ENCODE measurements at regions not wholly inside any gene's neighbourhood (a gene's known extent, or its start where the extent isn't known, plus 50 kb on each side); places are given as distances from the start of the nearest gene placed in this dataset.

DNA sequence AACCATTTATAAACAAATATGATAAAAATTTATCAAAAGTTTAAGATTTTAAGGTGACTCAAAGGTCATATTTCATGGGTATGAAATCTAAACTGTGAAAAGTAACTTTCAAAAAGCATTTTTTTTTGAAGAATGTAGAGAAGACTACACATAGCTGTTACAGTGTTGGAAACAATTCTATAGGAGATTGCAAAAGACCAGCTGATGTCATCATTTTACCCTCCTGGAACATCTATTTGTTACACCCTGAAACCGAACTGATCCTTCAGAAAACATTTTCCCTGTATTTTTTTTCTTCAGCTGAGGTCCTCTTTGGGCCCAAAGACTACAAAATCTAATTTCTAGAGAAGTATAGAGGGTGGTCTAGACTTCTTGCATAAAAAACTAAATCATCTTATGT is 297.5 kb upstream of the FERMT1 start:
- CTCF ChIA-PET (ENCODE audit: partially characterized antibody), result no interaction called here
- Histone ChIP-seq H3K9ac (replicated peaks in 1 of 4; ENCODE audit: extremely low read depth in 1 of 4, low read depth in 3 of 4, low read length in 3 of 4) (no peak overlapping the region), H4K91ac (replicated peaks; ENCODE audit: insufficient read length, low read length) (no peak overlapping the region), H2BK5ac (ENCODE audit: low read depth, low read length) (no peak overlapping the region), H3K4me1 (replicated peaks in 1 of 4; ENCODE audit: control insufficient read depth in 3 of 4, insufficient read depth in 4 of 4, low read length in 3 of 4) (no peaks in the 10 kb centered on the region), H3K23me2 (ENCODE audit: low read depth, low read length) (no peaks in the 10 kb centered on the region), H4K8ac (ENCODE audit: extremely low read depth, insufficient read depth, low read length) (no peak overlapping the region), H2AK5ac (ENCODE audit: low read depth, low read length) (no peak overlapping the region), H3K27ac (ENCODE audit: low read depth, low read length) (no peak overlapping the region), H3K18ac (ENCODE audit: extremely low read depth, low read length) (no peak overlapping the region), H4K20me1 (replicated peaks in 1 of 2; ENCODE audit: control insufficient read depth in 1 of 2, insufficient read depth in 2 of 2, low read length in 2 of 2) (no peaks in the 10 kb centered on the region), H3K79me2 (ENCODE audit: control insufficient read depth in 1 of 2, insufficient read depth in 2 of 2, low read length in 2 of 2) (no peaks in the 10 kb centered on the region), H3K36me3 (ENCODE audit: control insufficient read depth in 2 of 4, insufficient read depth in 4 of 4, low read length in 3 of 4) (no peaks in the 10 kb centered on the region), H3K23ac (ENCODE audit: insufficient read length) (no peak overlapping the region), H3K9me3 (ENCODE audit: insufficient read depth in 2 of 2, low read depth in 1 of 2, low read length in 1 of 2) (no peaks in the 10 kb centered on the region), H3K27me3 (replicated peaks in 1 of 4; ENCODE audit: control insufficient read depth in 3 of 4, extremely low read depth in 1 of 4, insufficient read depth in 3 of 4, low read length in 3 of 4) (no peaks in the 10 kb centered on the region), H2AFZ (ENCODE audit: low read length) (no peak overlapping the region), H2BK20ac (ENCODE audit: low read length) (no peak overlapping the region), H3K4ac (replicated peaks; ENCODE audit: insufficient read length, low read depth, low read length) (no peak overlapping the region), H3K14ac (ENCODE audit: insufficient read length) (no peak overlapping the region), H3K4me2 (ENCODE audit: insufficient read depth in 1 of 2, low read depth in 2 of 2, low read length in 2 of 2) (no peak overlapping the region), H2BK120ac (replicated peaks; ENCODE audit: low read depth, low read length) (no peak overlapping the region), H3K79me1 (ENCODE audit: low read depth, low read length) (no peaks in the 10 kb centered on the region), H2BK15ac (ENCODE audit: low read length) (no peak overlapping the region), H3K56ac (replicated peaks; ENCODE audit: insufficient read length, low read depth, low read length) (no peak overlapping the region), H2BK12ac (ENCODE audit: low read depth, low read length) (no peak overlapping the region), H3K4me3 (ENCODE audit: extremely low read depth in 1 of 4, insufficient read depth in 2 of 4, low read depth in 3 of 4, low read length in 4 of 4) (no peak overlapping the region), H4K5ac (ENCODE audit: insufficient read length, low read depth, low read length) (no peak overlapping the region)
- TF ChIP-seq SIN3A (conservative IDR thresholded peaks at IDR 0.05 in 1 of 2, IDR thresholded peaks at IDR 0.05 in 1 of 2; ENCODE audit: low read depth in 1 of 2, low read length in 2 of 2) (no peak), RAD21 (IDR thresholded peaks at IDR 0.05 in 1 of 2, conservative IDR thresholded peaks at IDR 0.05 in 1 of 2; ENCODE audit: low read depth in 2 of 2, low read length in 2 of 2) (no peak), ATF2 (IDR thresholded peaks at IDR 0.05; ENCODE audit: low read length) (no peak), RFX5 (IDR thresholded peaks at IDR 0.05; ENCODE audit: borderline replicate concordance, low read depth, low read length) (no peak), POU5F1 (IDR thresholded peaks at IDR 0.05; ENCODE audit: low read depth, low read length) (no peak), EGR1 (IDR thresholded peaks at IDR 0.05; ENCODE audit: borderline replicate concordance, low read depth, low read length) (no peak), SAP30 (IDR thresholded peaks at IDR 0.05; ENCODE audit: insufficient read depth, insufficient replicate concordance, low read length) (no peak), SP2 (IDR thresholded peaks at IDR 0.05; ENCODE audit: low read length) (no peak)
- DNase-seq (ENCODE audit: low read depth in 1 of 2, low spot score in 2 of 2), result no peak
- POLR2A ChIA-PET (ENCODE audit: partially characterized antibody), result no interaction called here
- 85% methylated on average over 1 of the region's 1 CpG; no CpG with 5 or more reads in 1 of the 2 experiments for WGBS, 2 experiments (ENCODE audit: extremely low coverage in 1 of 2, insufficient coverage in 1 of 2, insufficient read length in 1 of 2, insufficient replicate concordance in 2 of 2, low coverage in 1 of 2, low lambda C conversion rate in 2 of 2, missing lambda C conversion rate in 1 of 2)
- FAIRE-seq, result no peak
